AG04450 (cell line): ENCODE measurements at regions not wholly inside any gene's neighbourhood (a gene's known extent, or its start where the extent isn't known, plus 50 kb on each side); places are given as distances from the start of the nearest gene placed in this dataset.

ENCODE experiments used
- CTCF ChIA-PET: fragments of 300-600, 350-600 bp; formaldehyde crosslinking; extraction: SDS; loops from one replicate; lab custom pipeline; 2022; ENCODE audit warnings: antibody characterized with exemption, inconsistent platforms; lab: Charles Lee
- POLR2A ChIA-PET: fragments of 350-600 bp; formaldehyde crosslinking; extraction: SDS; loops from one replicate; lab custom pipeline; 2021; ENCODE audit warnings: antibody characterized with exemption, inconsistent platforms; lab: Yijun Ruan, JAX
- DNase-seq: peaks from one replicate; pipeline ENCODE4 v3.0.0-alpha.2; 2011; ENCODE audit warnings: low read depth, low spot score
- H3K27ac ChIP-seq: one replicate; pipeline ENCODE4 v1.5.1; 2012; ENCODE audit warnings: low read depth, low read length, control low read depth
- H3K27me3 ChIP-seq: one replicate; pipeline ENCODE4 v1.6.0; 2012; ENCODE audit warnings: low read length; ENCODE audit not compliant: control insufficient read depth, insufficient read depth
- H3K4me3 ChIP-seq: 2 replicates; pipeline ENCODE4 v1.5.1; 2011; ENCODE audit warnings: mild to moderate bottlenecking, low read depth, low read length, control low read depth
- H3K9me3 ChIP-seq: 2 replicates; pipeline ENCODE4 v1.5.1; 2012; ENCODE audit warnings: low read length; ENCODE audit not compliant: control insufficient read depth, insufficient read depth
- CTCF ChIP-seq: IDR thresholded peaks from 2 replicates; pipeline ENCODE4 v1.5.1; 2011; ENCODE audit warnings: low read depth, low read length, control low read depth, inconsistent platforms

- no peak for DNase-seq
- ChIA-PET POLR2A (no interaction called here), CTCF (interaction anchor here (1.3 kb wide), 1 partner anchor 439 kb away, joined by 3 read pairs; no protein-coding TSS in a partner anchor)
- Histone ChIP-seq H3K4me3 (no peak overlapping the region), H3K27ac (no peak overlapping the region), H3K27me3 (no peaks in the 10 kb centered on the region), H3K9me3 (no peaks in the 10 kb centered on the region)
- TF ChIP-seq CTCF: no peak
Observed at GRCh38 chr5:117893211-117893610, 1095.1 kb downstream of the DTWD2 start.

GRCh38 chr5:117892360-117892759, 1096.0 kb downstream of the DTWD2 start:
- ChIA-PET POLR2A (no interaction called here), CTCF (no interaction called here)
- H3K4me3 ChIP-seq: no peak overlapping the region
- DNase-seq: no peak
- no peak for TF ChIP-seq CTCF
- H3K9me3 ChIP-seq: no peaks in the 10 kb centered on the region
- H3K27ac ChIP-seq: no peak overlapping the region
- H3K27me3 ChIP-seq: no peaks in the 10 kb centered on the region

GRCh38 chr5:117889596-117889995, 1098.8 kb downstream of the DTWD2 start:
- CTCF ChIA-PET: no interaction called here
- POLR2A ChIA-PET: no interaction called here
- Histone ChIP-seq H3K9me3 (no peaks in the 10 kb centered on the region), H3K27me3 (no peaks in the 10 kb centered on the region), H3K27ac (no peak overlapping the region), H3K4me3 (no peak overlapping the region)
- DNase-seq: no peak
- no peak for TF ChIP-seq CTCF

GRCh38 chr5:117888688-117889087, 1099.7 kb downstream of the DTWD2 start:
- POLR2A ChIA-PET: no interaction called here
- TF ChIP-seq CTCF: no peak
- Histone ChIP-seq H3K9me3 (no peaks in the 10 kb centered on the region), H3K27me3 (no peaks in the 10 kb centered on the region), H3K27ac (no peak overlapping the region), H3K4me3 (peak overlapping the region; percentile 20)
- CTCF ChIA-PET: no interaction called here
- DNase-seq: no peak

GRCh38 chr5:117881426-117882230, 1106.7 kb downstream of the DTWD2 start:
- no peak for DNase-seq
- Histone ChIP-seq H3K4me3 (no peak overlapping the region), H3K27ac (no peak overlapping the region), H3K9me3 (no peaks in the 10 kb centered on the region), H3K27me3 (no peaks in the 10 kb centered on the region)
- ChIA-PET POLR2A (no interaction called here), CTCF (no interaction called here)
- no peak for TF ChIP-seq CTCF
